Stomach (tissue), 8 donors: ENCODE measurements at regions not wholly inside any gene's neighbourhood (a gene's known extent, or its start where the extent isn't known, plus 50 kb on each side); places are given as distances from the start of the nearest gene placed in this dataset.

Source experiments
- DNase-seq, 2 donors: peaks; one replicate each; pipeline versions ENCODE4 v3.0.0 to v3.0.0-alpha.2; 2013 to 2019
- H3K27ac ChIP-seq, 5 donors: fragments of 200-600 bp in 4 of 5; sonication (generic) in 4 of 5; one replicate each; pipeline ENCODE4 v1.5.1; 2013 to 2019; ENCODE audit warnings: mild to moderate bottlenecking in 1 of 5, moderate library complexity in 1 of 5
- H3K27me3 ChIP-seq, 3 donors: fragments of 200-600 bp; sonication (generic); one replicate each; pipeline ENCODE4 v1.5.1; 2017 to 2019; ENCODE audit warnings: mixed run types in 1 of 3
- H3K36me3 ChIP-seq, 4 donors: fragments of 200-600 bp; sonication (generic); 1 replicate in 3 of 4; 2 replicates in 1 of 4; pipeline ENCODE4 v1.5.1; 2016 to 2019
- H3K4me1 ChIP-seq, 4 donors: fragments of 200-600 bp; sonication (generic); one replicate each; pipeline ENCODE4 v1.5.1; 2016 to 2019
- H3K4me3 ChIP-seq, 4 donors: fragments of 200-600 bp; sonication (generic) in 3 of 4; one replicate each; pipeline ENCODE4 v1.5.1; 2016 to 2019; ENCODE audit warnings: mild to moderate bottlenecking in 1 of 4
- H3K9me3 ChIP-seq, 4 donors: fragments of 200-600 bp; sonication (generic); one replicate each; pipeline ENCODE4 v1.5.1; 2016 to 2019
- EP300 ChIP-seq: sonication (generic); formaldehyde crosslinking; IDR thresholded peaks from one replicate; pipeline ENCODE4 v1.6.1; 2017; ENCODE audit warnings: antibody characterized with exemption
- POLR2A ChIP-seq, 4 donors: fragments of 450-650 bp; IDR thresholded peaks; one replicate each; pipeline ENCODE4 v1.6.1; 2016; ENCODE audit warnings: antibody characterized with exemption in 4 of 4, control low read depth in 2 of 4, mild to moderate bottlenecking in 1 of 4, moderate library complexity in 1 of 4
- POLR2AphosphoS5 ChIP-seq, 3 donors: sonication (generic); formaldehyde crosslinking; IDR thresholded peaks; one replicate each; pipeline ENCODE4 v1.6.1; 2016; ENCODE audit warnings: antibody characterized with exemption in 3 of 3
- WGBS, 5 donors: extraction: QIAGEN DNeasy Blood & Tissue Kit in 3 of 5; methylation state at CpG; one replicate each; pipeline versions ENCODE4 v1.1.5 to v1.1.7; 2013 to 2018; 5-methylcytosine and 5-hydroxymethylcytosine counted together
- intact Hi-C: fragments of 100-400 bp; cut with DNase I; formaldehyde crosslinking; loops from one replicate; pipeline ENCODE4 v1.15.1; 2023; ENCODE audit warnings: low total_unique reads
- TF ChIP-seq, protein P1 (sequence below), 7 experiments: fragments of 450-650 bp in 4 of 7; fragments of 200-600 bp in 3 of 7; sonication (generic) in 3 of 7; IDR thresholded peaks; one replicate each; pipeline ENCODE4 v1.5.1; 2016 to 2019; ENCODE audit warnings: antibody characterized with exemption in 7 of 7, control low read depth in 2 of 7, mild to moderate bottlenecking in 1 of 7
- donor health status: healthy with polysubstance abuse.
- donor health status: Bipolar disorder and iron deficiency.
- donor health status: healthy.

DNA sequence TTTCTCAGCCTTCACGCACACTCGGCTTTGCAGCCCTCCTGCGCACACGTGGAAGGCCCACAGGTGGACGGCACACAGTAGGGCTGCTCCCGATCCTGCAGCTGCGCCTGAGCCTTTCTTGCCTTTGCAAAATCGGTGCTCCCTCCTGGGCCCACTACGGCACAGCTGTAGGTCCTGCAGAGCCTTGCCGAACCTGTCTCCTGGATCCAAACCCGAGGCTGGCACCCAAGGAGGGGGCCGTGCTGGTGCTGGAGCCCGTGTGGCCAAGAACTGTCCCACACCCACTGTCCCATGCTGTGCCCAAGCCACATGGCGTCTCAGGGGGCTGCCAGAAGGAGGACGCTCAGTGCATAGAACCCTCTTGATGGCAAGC, 227.4 kb downstream of the TTLL2 start:
- intact Hi-C loops: no loop called here
- no peak for DNase-seq
- TF ChIP-seq POLR2A (IDR thresholded peaks at IDR 0.05): no peak
- TF ChIP-seq EP300: no peak
- Histone ChIP-seq H3K4me3 (no peak overlapping the region), H3K27me3 (no peaks in the 10 kb centered on the region), H3K27ac (no peak overlapping the region), H3K36me3 (no peaks in the 10 kb centered on the region), H3K9me3 (peaks cover 0 to 10% (median 8%) of the 10 kb centered on the region in 4 donors), H3K4me1 (peaks cover 3 to 19% (median 14%) of the 10 kb centered on the region in 4 donors)
- 79 to 95% (median 92%) methylated on average over 15 of the region's 15 CpGs for WGBS, 5 donors

DNA sequence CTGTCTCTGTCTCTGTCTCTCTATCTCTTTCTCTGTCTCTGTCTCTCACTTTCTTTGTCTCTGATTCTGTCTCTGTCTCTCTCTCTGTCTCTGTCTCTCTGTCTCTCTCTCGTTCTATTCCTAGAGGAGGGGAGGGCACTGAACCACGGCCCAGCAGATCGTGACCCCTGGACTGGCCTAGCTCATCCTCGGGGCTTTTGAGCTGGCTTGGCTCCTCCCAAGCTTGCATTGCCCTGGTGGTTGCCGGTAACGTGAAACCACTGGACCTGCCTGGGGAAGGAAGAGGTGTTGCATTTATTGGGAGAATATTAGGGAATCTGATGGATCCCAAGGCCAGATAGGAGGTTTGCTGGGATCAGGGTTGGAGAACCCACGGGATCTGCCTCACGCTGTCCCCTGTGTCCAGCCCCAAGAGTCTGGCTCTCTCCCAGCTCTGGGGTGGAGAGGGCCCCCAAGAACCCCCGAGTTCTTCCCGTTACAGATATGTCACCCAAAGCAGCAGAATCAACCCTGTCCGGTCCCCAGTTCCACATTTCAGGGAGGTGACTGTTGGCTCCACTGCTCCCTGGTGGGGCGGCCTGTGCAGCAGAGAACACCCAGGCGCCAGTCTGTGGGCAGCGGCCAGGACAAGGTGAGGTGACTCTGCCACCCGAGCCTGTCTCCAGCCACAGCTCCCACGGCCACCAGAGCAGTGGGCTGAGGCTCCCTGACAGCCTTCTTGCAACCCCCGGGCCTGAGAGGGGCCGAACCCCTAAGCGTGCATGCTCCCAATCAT, 228.3 kb downstream of the TTLL2 start:
- no peak for TF ChIP-seq POLR2AphosphoS5 (IDR thresholded peaks at IDR 0.05)
- TF ChIP-seq EP300: no peak
- no peak for TF ChIP-seq POLR2A (IDR thresholded peaks at IDR 0.05)
- TF ChIP-seq, protein P1, sequence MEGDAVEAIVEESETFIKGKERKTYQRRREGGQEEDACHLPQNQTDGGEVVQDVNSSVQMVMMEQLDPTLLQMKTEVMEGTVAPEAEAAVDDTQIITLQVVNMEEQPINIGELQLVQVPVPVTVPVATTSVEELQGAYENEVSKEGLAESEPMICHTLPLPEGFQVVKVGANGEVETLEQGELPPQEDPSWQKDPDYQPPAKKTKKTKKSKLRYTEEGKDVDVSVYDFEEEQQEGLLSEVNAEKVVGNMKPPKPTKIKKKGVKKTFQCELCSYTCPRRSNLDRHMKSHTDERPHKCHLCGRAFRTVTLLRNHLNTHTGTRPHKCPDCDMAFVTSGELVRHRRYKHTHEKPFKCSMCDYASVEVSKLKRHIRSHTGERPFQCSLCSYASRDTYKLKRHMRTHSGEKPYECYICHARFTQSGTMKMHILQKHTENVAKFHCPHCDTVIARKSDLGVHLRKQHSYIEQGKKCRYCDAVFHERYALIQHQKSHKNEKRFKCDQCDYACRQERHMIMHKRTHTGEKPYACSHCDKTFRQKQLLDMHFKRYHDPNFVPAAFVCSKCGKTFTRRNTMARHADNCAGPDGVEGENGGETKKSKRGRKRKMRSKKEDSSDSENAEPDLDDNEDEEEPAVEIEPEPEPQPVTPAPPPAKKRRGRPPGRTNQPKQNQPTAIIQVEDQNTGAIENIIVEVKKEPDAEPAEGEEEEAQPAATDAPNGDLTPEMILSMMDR (IDR thresholded peaks at IDR 0.05): no peak
- H3K4me3 ChIP-seq: no peak overlapping the region
- no peak overlapping the region for H3K27ac ChIP-seq
- 80 to 91% (median 86%) methylated on average over 13 to 19 of the region's 19 CpGs for WGBS, 5 donors
- peaks cover 0 to 10% (median 8%) of the 10 kb centered on the region in 4 donors for H3K9me3 ChIP-seq
- no peaks in the 10 kb centered on the region for H3K36me3 ChIP-seq
- no peaks in the 10 kb centered on the region for H3K27me3 ChIP-seq
- H3K4me1 ChIP-seq: peaks cover 3 to 19% (median 14%) of the 10 kb centered on the region in 4 donors
- intact Hi-C loops: no loop called here
- DNase-seq: no peak

DNA sequence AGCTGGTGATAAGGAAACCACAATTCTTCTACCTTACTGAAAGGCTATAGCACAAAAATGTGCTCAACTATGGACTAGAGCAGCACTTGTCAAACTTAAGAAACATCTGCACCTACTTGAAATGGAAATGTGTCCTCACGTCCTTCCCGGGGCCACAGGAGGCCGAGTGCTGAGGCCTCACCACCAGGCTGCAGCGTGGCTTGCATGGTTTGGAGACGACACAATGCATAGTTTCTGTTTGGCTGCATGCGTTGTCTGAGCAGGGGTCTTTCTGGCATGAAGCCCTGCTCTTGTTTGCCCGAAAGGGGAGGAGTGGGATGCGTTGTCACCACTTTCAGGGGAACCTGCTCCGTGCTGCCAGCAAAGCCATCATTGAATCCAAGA, 228.8 kb downstream of the TTLL2 start:
- 88 to 97% (median 92%) methylated on average over 6 to 9 of the region's 9 CpGs for WGBS, 5 donors
- Histone ChIP-seq H3K27ac (no peak overlapping the region), H3K4me3 (no peak overlapping the region)

DNA sequence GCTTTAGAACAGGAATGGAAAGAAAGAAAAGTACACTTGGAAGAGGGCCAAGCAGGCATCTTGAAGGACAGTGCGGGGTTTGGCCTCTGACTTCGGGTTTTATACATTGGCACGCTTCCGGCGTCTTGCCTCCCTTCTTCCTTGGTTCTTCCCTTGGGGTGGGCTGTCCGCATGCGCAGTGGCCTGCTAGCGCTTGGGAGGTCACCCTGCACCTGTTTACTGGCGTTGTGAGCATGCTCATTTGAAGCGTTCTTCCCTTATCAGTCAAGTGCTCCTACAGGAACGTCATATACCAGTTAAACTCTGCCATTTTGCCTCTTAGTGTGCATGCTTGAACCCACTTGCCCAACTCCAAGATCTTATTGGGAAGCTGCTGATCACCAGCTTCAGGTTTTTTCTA, 230.0 kb downstream of the TTLL2 start:
- WGBS, 5 donors: 88 to 92% (median 91%) methylated on average over 11 of the region's 11 CpGs
- H3K27ac ChIP-seq: no peak overlapping the region
- no peak overlapping the region for H3K4me3 ChIP-seq
- no peaks in the 10 kb centered on the region for H3K27me3 ChIP-seq
- no peak for DNase-seq
- peaks cover 3 to 19% (median 14%) of the 10 kb centered on the region in 4 donors for H3K4me1 ChIP-seq
- H3K36me3 ChIP-seq: no peaks in the 10 kb centered on the region
- TF ChIP-seq POLR2AphosphoS5 (IDR thresholded peaks at IDR 0.05) (no peak), POLR2A (IDR thresholded peaks at IDR 0.05) (no peak), EP300 (no peak)
- TF ChIP-seq, protein P1 (IDR thresholded peaks at IDR 0.05): no peak
- intact Hi-C loops: no loop called here
- peaks cover 0 to 10% (median 8%) of the 10 kb centered on the region in 4 donors for H3K9me3 ChIP-seq

More for the DNA sequence above, 228.8 kb downstream of the TTLL2 start:
- TF ChIP-seq POLR2A (IDR thresholded peaks at IDR 0.05): no peak
- TF ChIP-seq, protein P1 (IDR thresholded peaks at IDR 0.05): no peak
- no peak for TF ChIP-seq POLR2AphosphoS5 (IDR thresholded peaks at IDR 0.05)
- TF ChIP-seq EP300: no peak
- Histone ChIP-seq H3K9me3 (peaks cover 0 to 10% (median 8%) of the 10 kb centered on the region in 4 donors), H3K4me1 (peaks cover 3 to 19% (median 14%) of the 10 kb centered on the region in 4 donors), H3K27me3 (no peaks in the 10 kb centered on the region), H3K36me3 (no peaks in the 10 kb centered on the region)
- intact Hi-C loops: no loop called here
- no peak for DNase-seq

DNA sequence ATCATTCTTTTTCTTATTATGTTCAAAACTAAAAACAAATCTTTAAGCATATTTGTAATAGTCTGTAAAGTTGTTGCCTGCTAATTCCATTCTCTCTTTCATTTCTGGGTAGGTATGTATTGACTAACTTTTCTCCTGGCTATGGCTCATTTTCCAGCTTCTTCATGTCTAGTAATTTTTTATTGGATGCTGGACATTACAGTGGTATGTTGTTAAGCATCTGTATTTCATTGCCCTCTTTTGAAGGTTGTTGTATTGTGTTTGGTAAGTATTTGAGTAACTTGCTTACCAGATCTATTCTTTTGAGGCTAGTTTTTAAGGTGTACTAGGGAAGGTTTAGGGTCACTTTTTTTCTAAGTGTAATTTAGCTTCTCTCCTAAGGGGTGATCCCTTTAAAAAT, 230.9 kb downstream of the TTLL2 start:
- Histone ChIP-seq H3K9me3 (peaks cover 0 to 10% (median 8%) of the 10 kb centered on the region in 4 donors), H3K4me1 (peaks cover 0 to 11% (median 11%) of the 10 kb centered on the region in 4 donors), H3K36me3 (no peaks in the 10 kb centered on the region), H3K27ac (no peak overlapping the region), H3K4me3 (no peak overlapping the region), H3K27me3 (no peaks in the 10 kb centered on the region)
- intact Hi-C loops: no loop called here
- no peak for DNase-seq
- TF ChIP-seq, protein P1 (IDR thresholded peaks at IDR 0.05): no peak
- TF ChIP-seq POLR2A (IDR thresholded peaks at IDR 0.05): no peak
- no peak for TF ChIP-seq POLR2AphosphoS5 (IDR thresholded peaks at IDR 0.05)
- no peak for TF ChIP-seq EP300
